GM21381 (cell line): ENCODE measurements at regions not wholly inside any gene's neighbourhood (a gene's known extent, or its start where the extent isn't known, plus 50 kb on each side); places are given as distances from the start of the nearest gene placed in this dataset.

Source experiments
- ATAC-seq: cut with Tn5 transposase; IDR thresholded peaks from one replicate; pipeline ENCODE4 v1.9.1; 2021; ENCODE audit warnings: mild to moderate bottlenecking, moderate library complexity; ENCODE audit not compliant: unreplicated experiment

DNA sequence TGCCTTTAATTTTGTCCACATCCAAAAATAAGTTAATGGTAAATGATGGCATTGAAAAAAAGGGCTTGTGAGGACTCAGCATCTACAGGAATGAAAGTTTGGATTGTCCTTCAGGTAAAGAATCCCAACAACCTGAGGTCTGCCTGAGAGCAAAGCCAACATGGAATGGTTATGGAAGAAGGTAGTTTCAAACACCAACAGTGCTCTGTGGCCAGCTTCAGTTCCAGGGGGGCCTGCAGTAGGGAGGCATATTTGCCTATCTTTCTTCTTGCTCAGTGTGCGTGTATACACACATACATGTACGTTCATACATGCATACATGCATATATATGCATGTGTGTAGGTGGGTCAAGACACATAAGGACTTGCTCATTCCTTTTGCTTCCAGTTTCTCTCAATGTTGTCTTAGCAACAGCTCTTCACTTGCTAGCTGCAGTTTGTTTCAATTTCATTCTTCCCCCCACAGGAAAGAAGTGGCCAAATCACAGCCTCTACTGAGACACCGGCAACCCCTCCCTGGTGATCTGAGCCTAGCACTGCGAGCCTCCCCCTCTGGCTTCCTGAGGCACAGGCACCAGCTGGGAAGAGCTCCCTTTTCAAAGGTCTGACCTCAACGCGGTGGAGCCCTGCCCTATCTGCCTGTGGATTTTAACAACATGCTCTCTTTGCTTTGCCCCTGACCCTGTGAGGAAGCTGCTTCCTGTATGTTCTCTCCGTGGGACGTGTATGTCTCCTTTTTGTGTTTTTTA is 146.2 kb downstream of the KLF13 start:
- peak; percentile 92 for ATAC-seq

DNA sequence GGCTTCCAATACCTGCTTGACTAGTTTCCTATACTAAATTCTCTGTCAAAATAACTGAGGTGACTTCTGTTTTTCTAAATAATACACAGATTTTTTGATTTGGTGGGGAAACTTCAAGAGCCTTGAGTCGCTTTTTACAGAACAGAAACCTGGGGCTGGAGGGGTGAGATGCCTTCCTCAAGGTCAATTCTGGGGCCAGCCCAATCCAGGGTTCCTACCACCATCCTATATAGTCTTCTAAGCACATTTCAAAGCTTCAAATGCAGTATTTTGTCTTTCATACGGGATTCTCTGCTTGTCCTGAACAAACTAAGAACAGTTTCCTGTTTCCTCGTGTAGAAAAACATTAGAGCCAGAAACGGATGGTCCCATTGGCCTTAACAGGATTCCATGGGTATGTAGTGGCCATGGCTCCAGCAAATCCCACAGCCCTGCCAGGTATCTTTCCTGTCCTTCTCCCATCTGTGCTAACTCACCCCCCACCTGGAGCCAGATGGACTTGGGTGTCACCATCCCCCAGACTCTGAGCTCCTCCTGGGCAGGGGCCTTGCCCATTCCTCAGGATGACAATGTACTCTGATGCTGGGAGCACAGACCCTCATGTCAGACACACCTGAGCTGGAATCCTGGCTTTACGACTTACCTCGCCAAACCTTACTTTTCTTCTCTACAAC is 146.9 kb downstream of the KLF13 start:
- ATAC-seq = no peak

GRCh38 chr15:31474059-31474868 is 147.6 kb downstream of the KLF13 start:
- ATAC-seq = no peak

GRCh38 chr15:31476236-31476810 is 149.7 kb downstream of the KLF13 start:
- ATAC-seq = no peak

GRCh38 chr15:31476866-31477265 is 150.2 kb downstream of the KLF13 start:
- no peak for ATAC-seq

GRCh38 chr15:31477301-31477700 is 150.7 kb downstream of the KLF13 start:
- no peak for ATAC-seq

GRCh38 chr15:31477851-31478701 is 151.4 kb downstream of the KLF13 start:
- ATAC-seq = no peak

GRCh38 chr15:31478702-31479221 is 152.1 kb downstream of the KLF13 start:
- no peak for ATAC-seq

- ATAC-seq = no peak
These were observed 153.9 kb downstream of the KLF13 start for GRCh38 chr15:31480356-31481025.

GRCh38 chr15:31481142-31481541 is 154.5 kb downstream of the KLF13 start:
- ATAC-seq = no peak

DNA sequence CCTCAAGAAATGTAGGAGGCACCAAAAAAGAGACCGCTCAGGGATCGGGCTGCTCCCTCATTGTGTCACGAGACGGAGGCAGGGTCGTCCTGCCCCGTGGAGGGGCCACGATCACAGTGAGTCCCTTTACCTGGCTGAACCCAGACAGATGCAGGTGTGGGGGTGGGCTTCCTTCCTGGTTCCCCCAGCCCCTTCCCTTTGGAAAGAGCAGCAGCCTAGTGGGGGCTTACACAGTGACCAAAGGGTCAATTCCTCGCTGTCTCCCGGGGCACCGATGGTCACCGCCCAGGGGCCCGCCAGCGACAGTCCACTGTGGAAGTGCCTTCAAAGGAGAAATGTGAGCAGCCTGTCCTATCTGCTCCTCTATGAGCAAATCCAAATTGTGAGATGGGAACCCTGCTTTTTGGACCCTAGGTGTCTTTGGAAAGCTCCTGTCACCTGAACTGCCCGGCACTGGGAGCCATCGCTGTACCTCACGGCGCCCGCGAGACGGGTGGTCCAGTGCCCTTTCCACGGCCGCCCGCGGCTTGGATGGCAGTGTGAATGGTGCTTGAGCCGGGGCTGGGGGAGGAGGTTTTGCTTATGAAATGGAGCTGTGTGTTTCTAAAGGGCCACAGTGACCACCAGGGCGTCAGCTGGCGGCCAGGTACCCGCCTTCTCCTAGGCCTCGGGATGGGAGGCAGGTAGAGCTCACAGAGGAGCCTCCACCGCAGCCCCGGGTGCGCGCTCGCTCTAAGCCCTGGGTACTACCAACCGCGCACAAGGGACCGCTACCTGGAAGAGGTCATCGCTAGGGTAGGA is 155.7 kb downstream of the KLF13 start:
- no peak for ATAC-seq

GRCh38 chr15:31483053-31483985 is 156.7 kb downstream of the KLF13 start:
- ATAC-seq = no peak

GRCh38 chr15:31483986-31484951 is 157.6 kb downstream of the KLF13 start:
- no peak for ATAC-seq

DNA sequence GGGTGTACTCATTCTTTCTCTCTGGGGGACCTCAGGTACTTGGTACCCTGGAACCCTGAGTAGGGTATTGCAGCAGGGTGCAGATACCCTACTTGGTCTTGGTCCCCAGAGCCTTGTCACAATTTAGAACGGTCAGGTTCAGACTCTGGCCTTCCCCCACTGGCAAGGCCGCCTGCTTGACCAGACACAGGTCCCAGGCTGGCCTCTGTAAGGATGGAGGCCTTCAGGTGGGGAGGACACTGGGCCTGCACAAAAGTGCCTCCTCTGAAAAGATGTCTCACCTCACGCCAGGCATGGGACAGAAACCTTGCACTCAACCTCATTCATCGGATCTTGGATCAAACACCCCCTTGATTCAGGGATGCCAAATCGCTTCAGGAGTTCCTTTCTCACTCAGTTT is 158.4 kb downstream of the KLF13 start:
- no peak for ATAC-seq

- ATAC-seq = no peak
These were observed 158.8 kb downstream of the KLF13 start for GRCh38 chr15:31485431-31485830.

DNA sequence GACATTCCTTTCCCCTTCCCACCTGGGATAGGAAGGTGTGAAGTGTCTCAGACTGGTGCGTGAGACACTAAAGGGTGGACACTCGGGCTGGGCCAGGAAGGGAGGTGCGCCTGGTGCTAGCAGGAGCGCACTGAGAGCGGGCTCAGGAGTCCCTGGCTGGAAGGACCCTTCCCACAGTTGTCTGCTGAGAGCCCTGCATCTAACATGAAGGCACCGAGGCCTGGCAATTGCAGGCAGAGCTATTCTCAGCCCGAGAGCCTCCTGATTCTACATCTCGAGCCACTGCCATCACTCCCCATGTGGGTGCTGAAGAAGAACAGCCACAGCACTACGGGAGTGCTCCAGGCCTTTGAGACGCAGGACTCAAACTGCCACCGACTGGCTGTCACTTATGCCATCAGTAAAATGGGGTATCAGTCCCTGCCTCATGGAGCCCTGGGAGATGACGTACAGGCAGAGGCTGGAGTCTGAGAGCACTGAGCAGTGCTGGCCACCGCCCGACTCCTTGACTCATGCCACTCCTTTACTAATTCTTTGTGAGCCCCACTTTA is 159.4 kb downstream of the KLF13 start:
- no peak for ATAC-seq
